DOHH2 (cell line): ENCODE measurements at regions not wholly inside any gene's neighbourhood (a gene's known extent, or its start where the extent isn't known, plus 50 kb on each side); places are given as distances from the start of the nearest gene placed in this dataset.

ENCODE experiments used
- H3F3A ChIP-seq: fragments of 200-600 bp; sonication (generic), shearing (Covaris generic); 2 replicates; pipeline ENCODE4 v1.6.0; 2016; ENCODE audit warnings: antibody characterized with exemption, mild to moderate bottlenecking; ENCODE audit not compliant: control insufficient read depth, insufficient read depth
- H3K27ac ChIP-seq: fragments of 200-600 bp; sonication (generic); 2 replicates; pipeline ENCODE4 v1.5.1; 2014; ENCODE audit warnings: low read depth, mild to moderate bottlenecking, low read length, moderate library complexity
- H3K27me3 ChIP-seq: fragments of 200-600 bp; sonication (generic); 2 replicates; pipeline ENCODE4 v1.6.1; 2014; ENCODE audit warnings: mild to moderate bottlenecking, low read length, mixed read lengths; ENCODE audit not compliant: control insufficient read depth
- H3K36me3 ChIP-seq: fragments of 200-600 bp; sonication (generic); 2 replicates; pipeline ENCODE4 v1.6.1; 2014; ENCODE audit warnings: mild to moderate bottlenecking, low read length, moderate library complexity, mixed read lengths; ENCODE audit not compliant: control insufficient read depth
- H3K4me1 ChIP-seq: fragments of 200-600 bp; sonication (generic); 2 replicates; pipeline ENCODE4 v1.6.1; 2014; ENCODE audit warnings: mild to moderate bottlenecking, low read length, mixed read lengths; ENCODE audit not compliant: control insufficient read depth
- H3K4me2 ChIP-seq: fragments of 200-600 bp; sonication (generic); 2 replicates; pipeline ENCODE4 v1.6.0; 2014; ENCODE audit warnings: mild to moderate bottlenecking, low read length, moderate library complexity
- H3K4me3 ChIP-seq: fragments of 200-600 bp; sonication (generic); 2 replicates; pipeline ENCODE4 v1.5.1; 2014; ENCODE audit warnings: mild to moderate bottlenecking, low read length, mixed read lengths
- H3K79me2 ChIP-seq: fragments of 200-600 bp; sonication (generic); 2 replicates; pipeline ENCODE4 v1.6.1; 2014; ENCODE audit warnings: mild to moderate bottlenecking, low read length, mixed read lengths; ENCODE audit not compliant: control insufficient read depth
- H3K9me2 ChIP-seq: fragments of 200-600 bp; sonication (generic); replicated peaks from 2 replicates; pipeline ENCODE4 v1.6.1; 2014; ENCODE audit warnings: mild to moderate bottlenecking, low read length, mixed read lengths; ENCODE audit not compliant: control insufficient read depth
- H3K9me3 ChIP-seq: fragments of 200-600 bp; sonication (generic); 2 replicates; pipeline ENCODE4 v1.6.1; 2014; ENCODE audit warnings: antibody characterized with exemption, low read length, mixed read lengths; ENCODE audit not compliant: control insufficient read depth, insufficient read depth
- H4K20me1 ChIP-seq: fragments of 200-600 bp; sonication (generic); 2 replicates; pipeline ENCODE4 v1.6.0; 2014; ENCODE audit warnings: low read depth, mild to moderate bottlenecking, antibody characterized with exemption, low read length, moderate library complexity; ENCODE audit not compliant: control insufficient read depth, insufficient read depth
- CTCF ChIP-seq: fragments of 200-600 bp; sonication (generic); IDR thresholded peaks from one replicate; pipeline ENCODE4 v1.5.1; 2014; ENCODE audit warnings: antibody characterized with exemption, mild to moderate bottlenecking, low read depth, low read length; ENCODE audit not compliant: poor library complexity, severe bottlenecking
- EZH2phosphoT487 ChIP-seq: fragments of 200-600 bp; sonication (generic); IDR thresholded peaks from 2 replicates; pipeline ENCODE4 v1.6.1; 2017; ENCODE audit warnings: borderline replicate concordance, mild to moderate bottlenecking, antibody characterized with exemption, low read length, moderate library complexity, mixed read lengths

- Histone ChIP-seq H3K4me1 (no peaks in the 10 kb centered on the region), H3K4me2 (no peak overlapping the region), H3K79me2 (no peaks in the 10 kb centered on the region), H3F3A (no peaks in the 10 kb centered on the region), H3K9me3 (no peaks in the 10 kb centered on the region), H3K36me3 (no peaks in the 10 kb centered on the region), H3K4me3 (no peak overlapping the region), H3K27me3 (no peaks in the 10 kb centered on the region), H3K9me2 (no peaks in the 10 kb centered on the region), H4K20me1 (no peaks in the 10 kb centered on the region), H3K27ac (no peak overlapping the region)
- TF ChIP-seq CTCF (no peak), EZH2phosphoT487 (no peak)
Observed at GRCh38 chr17:79361221-79361734, 249.6 kb downstream of the RBFOX3 start.

- Histone ChIP-seq H3K36me3 (no peaks in the 10 kb centered on the region), H3K4me3 (no peak overlapping the region), H3K27me3 (no peaks in the 10 kb centered on the region), H3K79me2 (no peaks in the 10 kb centered on the region), H3K4me2 (no peak overlapping the region), H3F3A (no peaks in the 10 kb centered on the region), H3K9me2 (no peaks in the 10 kb centered on the region), H4K20me1 (no peaks in the 10 kb centered on the region), H3K9me3 (no peaks in the 10 kb centered on the region), H3K27ac (no peak overlapping the region), H3K4me1 (no peaks in the 10 kb centered on the region)
- TF ChIP-seq EZH2phosphoT487 (no peak), CTCF (no peak)
Observed at GRCh38 chr17:79360196-79360595, 250.7 kb downstream of the RBFOX3 start.

GRCh38 chr17:79356839-79357447 lies 253.9 kb downstream of the RBFOX3 start:
- peaks cover 5% of the 10 kb centered on the region; the same call in 1 of the 2 replicates for H3K9me3 ChIP-seq
- no peak overlapping the region for H3K4me2 ChIP-seq
- no peaks in the 10 kb centered on the region for H4K20me1 ChIP-seq
- no peaks in the 10 kb centered on the region for H3F3A ChIP-seq
- no peaks in the 10 kb centered on the region for H3K27me3 ChIP-seq
- TF ChIP-seq CTCF: no peak
- no peak for TF ChIP-seq EZH2phosphoT487
- H3K4me1 ChIP-seq: no peaks in the 10 kb centered on the region
- H3K9me2 ChIP-seq: no peaks in the 10 kb centered on the region
- no peak overlapping the region for H3K27ac ChIP-seq
- no peak overlapping the region for H3K4me3 ChIP-seq
- no peaks in the 10 kb centered on the region for H3K79me2 ChIP-seq
- H3K36me3 ChIP-seq: no peaks in the 10 kb centered on the region
